Head of caudate nucleus (tissue), 42 donors: ENCODE measurements at regions not wholly inside any gene's neighbourhood (a gene's known extent, or its start where the extent isn't known, plus 50 kb on each side); places are given as distances from the start of the nearest gene placed in this dataset.
"Not testable (repeated sequence)": the region's sequence is repeated elsewhere in the genome, so short reads cannot be mapped to it uniquely, and the experiment has no call there.

Experiments
- DNase-seq, 42 donors: peaks; one replicate each; pipeline versions ENCODE4 v3.0.0 to v3.0.0-alpha.2; 2020 to 2021; ENCODE audit warnings: mixed read lengths in 7 of 42
- intact Hi-C: fragments of 100-400 bp; cut with DNase I; formaldehyde crosslinking; loops from one replicate; pipeline ENCODE4 v1.15.0; 2022

GRCh38 chr10:9579110-9579705 lies 1438.5 kb upstream of the CELF2 start:
- DNase-seq = no peak
- intact Hi-C loops = no loop called here

GRCh38 chr10:9582803-9583202 lies 1434.9 kb upstream of the CELF2 start:
- intact Hi-C loops, DNase-seq: not testable (repeated sequence)

- no peak for DNase-seq
- intact Hi-C loops = no loop called here
Measured at GRCh38 chr10:9596368-9596920, 1421.2 kb upstream of the CELF2 start.

- intact Hi-C loops = no loop called here
- DNase-seq = no peak
Measured at GRCh38 chr10:9602998-9603397, 1414.7 kb upstream of the CELF2 start.

GRCh38 chr10:9603972-9604371 lies 1413.7 kb upstream of the CELF2 start:
- no peak for DNase-seq
- intact Hi-C loops = no loop called here

GRCh38 chr10:9605231-9605630 lies 1412.4 kb upstream of the CELF2 start:
- intact Hi-C loops = no loop called here
- DNase-seq = no peak

GRCh38 chr10:9608602-9609001 lies 1409.1 kb upstream of the CELF2 start:
- no peak for DNase-seq
- intact Hi-C loops = no loop called here

GRCh38 chr10:9613338-9614075 lies 1404.2 kb upstream of the CELF2 start:
- no peak for DNase-seq
- intact Hi-C loops = no loop called here

- intact Hi-C loops = no loop called here
- DNase-seq = no peak
Measured at GRCh38 chr10:9615189-9615588, 1402.5 kb upstream of the CELF2 start.

- DNase-seq = no peak
- intact Hi-C loops = no loop called here
Measured at GRCh38 chr10:9621216-9621615, 1396.5 kb upstream of the CELF2 start.

GRCh38 chr10:9625304-9625703 lies 1392.4 kb upstream of the CELF2 start:
- peak in 1 of 42 donors; percentile 5 for DNase-seq
- intact Hi-C loops = no loop called here

- intact Hi-C loops = no loop called here
- no peak for DNase-seq
Measured at GRCh38 chr10:9634466-9634865, 1383.2 kb upstream of the CELF2 start.

GRCh38 chr10:9635691-9636090 lies 1382.0 kb upstream of the CELF2 start:
- no peak for DNase-seq
- intact Hi-C loops = no loop called here

- intact Hi-C loops = no loop called here
- DNase-seq = no peak
Measured at GRCh38 chr10:9636216-9636615, 1381.5 kb upstream of the CELF2 start.

GRCh38 chr10:9643782-9644181 lies 1373.9 kb upstream of the CELF2 start:
- no peak for DNase-seq
- intact Hi-C loops = no loop called here

- DNase-seq = no peak
- intact Hi-C loops = no loop called here
Measured at GRCh38 chr10:9645404-9645803, 1372.3 kb upstream of the CELF2 start.

GRCh38 chr10:9645928-9646600 lies 1371.6 kb upstream of the CELF2 start:
- DNase-seq = no peak
- intact Hi-C loops = no loop called here

- DNase-seq = no peak
- intact Hi-C loops = no loop called here
Measured at GRCh38 chr10:9654261-9654660, 1363.4 kb upstream of the CELF2 start.

GRCh38 chr10:9656386-9656785 lies 1361.3 kb upstream of the CELF2 start:
- no peak for DNase-seq
- intact Hi-C loops = no loop called here

- intact Hi-C loops = no loop called here
- DNase-seq = no peak
Measured at GRCh38 chr10:9656996-9657395, 1360.7 kb upstream of the CELF2 start.
